K562 (cell line): ENCODE measurements at regions not wholly inside any gene's neighbourhood (a gene's known extent, or its start where the extent isn't known, plus 50 kb on each side); places are given as distances from the start of the nearest gene placed in this dataset.

Experiments
- ATAC-seq: fragments of 200-7000 bp; cut with Tn5 transposase; 3 replicates; pipeline ENCODE4 v1.9.1; 2020; ENCODE audit warnings: moderate library complexity
- BruUV-seq: library from RNA; stranded (reverse); fragments of 400-500 nt; replicated peaks from 2 replicates; lab custom pipeline; 2021; lab: Mats Ljungman, UMichigan
- CTCF ChIA-PET: fragments of 300-600 bp; formaldehyde crosslinking; extraction: SDS; loops from one replicate; lab custom pipeline; 2021; ENCODE audit warnings: low intra/inter-chr PET ratio; lab: Yijun Ruan, JAX
- POLR2A ChIA-PET: fragments of 300-600, 350-650 bp; sonication (Branson Sonifier 250); formaldehyde crosslinking; extraction: SDS; loops from one replicate; lab custom pipeline; 2021; ENCODE audit warnings: antibody characterized with exemption, inconsistent platforms; lab: Yijun Ruan, JAX
- DNase-seq, 4 experiments: peaks; one replicate each; pipeline versions ENCODE4 v3.0.0 to v3.0.0-alpha.2; 2011 to 2018; ENCODE audit warnings: low spot score in 3 of 4, mixed read lengths in 3 of 4; ENCODE audit errors: extremely low read depth in 1 of 4
- FAIRE-seq: peaks from 2 replicates; lab custom pipeline; 2011; peaks lifted over from hg19 to GRCh38; lab: Jason Lieb, UNC
- H2AFZ ChIP-seq: 2 replicates; pipeline ENCODE4 v1.6.0; 2011; ENCODE audit warnings: low read depth, low read length, control low read depth, inconsistent platforms
- H3K27ac ChIP-seq: fragments of 200-600 bp; 3 replicates; pipeline ENCODE4 v1.8.0; 2011; ENCODE audit warnings: low read depth, mild to moderate bottlenecking, control low read depth, inconsistent platforms, low read length, moderate library complexity, mixed read lengths; ENCODE audit errors: extremely low read depth
- H3K27me3 ChIP-seq, 2 experiments: fragments of 300-600 bp in 1 of 2; 2 replicates in 1 of 2; 3 replicates in 1 of 2; pipeline versions ENCODE4 v1.6.0 to v1.8.0; 2011; ENCODE audit warnings: inconsistent platforms in 2 of 2, low read length in 2 of 2, mild to moderate bottlenecking in 1 of 2, mixed read lengths in 1 of 2, moderate library complexity in 1 of 2; ENCODE audit not compliant: control insufficient read depth in 2 of 2, insufficient read depth in 2 of 2
- H3K36me3 ChIP-seq: fragments of 300-600 bp; 3 replicates; pipeline ENCODE4 v1.8.0; 2011; ENCODE audit warnings: mild to moderate bottlenecking, low read length, inconsistent platforms; ENCODE audit not compliant: control insufficient read depth, insufficient read depth
- H3K4me1 ChIP-seq, 2 experiments: fragments of 200-600 bp in 1 of 2; replicated peaks in 1 of 2; 2 replicates in 1 of 2; 3 replicates in 1 of 2; pipeline versions ENCODE4 v1.5.1 to v1.8.0; 2011; ENCODE audit warnings: inconsistent platforms in 2 of 2, low read length in 2 of 2, mild to moderate bottlenecking in 1 of 2, mixed read lengths in 1 of 2, moderate library complexity in 1 of 2; ENCODE audit not compliant: control insufficient read depth in 2 of 2, insufficient read depth in 2 of 2
- H3K4me2 ChIP-seq: 2 replicates; pipeline ENCODE4 v1.6.1; 2011; ENCODE audit warnings: low read length, control low read depth, inconsistent platforms, mixed read lengths; ENCODE audit not compliant: insufficient read depth
- H3K4me3 ChIP-seq: fragments of 200-600 bp; sonication (generic), shearing (Covaris generic); 2 replicates; pipeline ENCODE4 v1.5.1; 2016; ENCODE audit warnings: control low read depth, inconsistent platforms
- H3K79me2 ChIP-seq: fragments of 200-600 bp; 3 replicates; pipeline ENCODE4 v1.8.0; 2011; ENCODE audit warnings: low read length, inconsistent platforms; ENCODE audit not compliant: control insufficient read depth, insufficient read depth
- H3K9ac ChIP-seq, 2 experiments: 2 replicates each; pipeline versions ENCODE4 v1.6.0 to v1.6.1; 2011; ENCODE audit warnings: low read depth in 2 of 2, low read length in 2 of 2, control low read depth in 1 of 2, inconsistent platforms in 1 of 2, mild to moderate bottlenecking in 1 of 2, mixed read lengths in 1 of 2; ENCODE audit not compliant: insufficient read depth in 1 of 2
- H3K9me1 ChIP-seq: one replicate; pipeline ENCODE4 v1.6.0; 2011; ENCODE audit warnings: inconsistent platforms, mild to moderate bottlenecking, low read length, moderate library complexity; ENCODE audit not compliant: control insufficient read depth, insufficient read depth
- H3K9me3 ChIP-seq: replicated peaks from 2 replicates; pipeline ENCODE4 v1.5.1; 2011; ENCODE audit warnings: low read depth, low read length, inconsistent platforms; ENCODE audit not compliant: control insufficient read depth, insufficient read depth
- H4K20me1 ChIP-seq: replicated peaks from 2 replicates; pipeline ENCODE4 v1.6.1; 2011; ENCODE audit warnings: low read length, inconsistent platforms, mixed read lengths; ENCODE audit not compliant: control insufficient read depth, insufficient read depth
- ARNT ChIP-seq, 2 experiments: fragments of 450-650 bp; IDR thresholded peaks; 2 replicates each; pipeline ENCODE4 v1.6.1; 2016; ENCODE audit warnings: mild to moderate bottlenecking in 1 of 2
- CBX5 ChIP-seq: IDR thresholded peaks from 2 replicates; pipeline ENCODE4 v1.6.1; 2014; ENCODE audit warnings: low read depth, borderline replicate concordance
- ELK1 ChIP-seq: sonication (generic); formaldehyde crosslinking; IDR thresholded peaks from 2 replicates; pipeline ENCODE4 v1.8.1; 2022; ENCODE audit warnings: missing genetic modification reagents
- EWSR1 ChIP-seq: fragments of 450-650 bp; IDR thresholded peaks from 2 replicates; pipeline ENCODE4 v1.6.1; 2018; ENCODE audit warnings: borderline replicate concordance, mild to moderate bottlenecking, low read depth, moderate library complexity; ENCODE audit not compliant: partially characterized antibody
- HMBOX1 ChIP-seq: sonication (generic); IDR thresholded peaks from 2 replicates; pipeline ENCODE4 v1.6.1; 2016
- HMG20B ChIP-seq: fragments of 250-450 bp; sonication (Bioruptor Pico); IDR thresholded peaks from 2 replicates; pipeline ENCODE4 v1.5.0; 2021; ENCODE audit warnings: mild to moderate bottlenecking
- HOMEZ ChIP-seq: fragments of 250-450 bp; sonication (Bioruptor Pico); IDR thresholded peaks from 2 replicates; pipeline ENCODE4 v1.4.0; 2020; ENCODE audit warnings: mild to moderate bottlenecking, moderate library complexity
- KAT8 ChIP-seq: fragments of 450-650 bp; IDR thresholded peaks from 2 replicates; pipeline ENCODE4 v1.6.1; 2016; ENCODE audit warnings: low read depth, mild to moderate bottlenecking
- MAFF ChIP-seq: IDR thresholded peaks from 2 replicates; pipeline ENCODE4 v1.6.1; 2012; ENCODE audit warnings: low read length, improper control_type of control experiment
- NBN ChIP-seq: fragments of 450-650 bp; IDR thresholded peaks from 2 replicates; pipeline ENCODE4 v1.6.1; 2016; ENCODE audit warnings: low read depth, mild to moderate bottlenecking
- NRF1 ChIP-seq, 2 experiments: fragments of 450-650 bp; IDR thresholded peaks in 1 of 2; conservative IDR thresholded peaks in 1 of 2; 2 replicates each; pipeline ENCODE4 v1.6.1; 2014; ENCODE audit warnings: mild to moderate bottlenecking in 2 of 2
- RAD51 ChIP-seq: fragments of 450-650 bp; IDR thresholded peaks from 2 replicates; pipeline ENCODE4 v1.7.1; 2016; ENCODE audit warnings: low read depth, mild to moderate bottlenecking, borderline replicate concordance
- RB1 ChIP-seq: fragments of 450-650 bp; IDR thresholded peaks from 2 replicates; pipeline ENCODE4 v1.6.1; 2017; ENCODE audit warnings: low read depth, mild to moderate bottlenecking
- SOX6 ChIP-seq: fragments of 450-650 bp; IDR thresholded peaks from 2 replicates; pipeline ENCODE4 v1.6.1; 2014; ENCODE audit warnings: mild to moderate bottlenecking
- TBL1XR1 ChIP-seq, 2 experiments: IDR thresholded peaks; 2 replicates each; pipeline ENCODE4 v1.6.1; 2012; ENCODE audit warnings: improper control_type of control experiment in 2 of 2, low read length in 2 of 2, mild to moderate bottlenecking in 1 of 2
- ZNF133 ChIP-seq: fragments of 250-450 bp; sonication (Bioruptor Pico); IDR thresholded peaks from 2 replicates; pipeline ENCODE4 v1.4.0; 2020; ENCODE audit warnings: mild to moderate bottlenecking
- ZNF217 ChIP-seq: sonication (generic); formaldehyde crosslinking; IDR thresholded peaks from 2 replicates; pipeline ENCODE4 v1.8.0; 2022; ENCODE audit warnings: mild to moderate bottlenecking, missing genetic modification reagents
- ZNF224 ChIP-seq: sonication (generic); formaldehyde crosslinking; IDR thresholded peaks from 2 replicates; pipeline ENCODE4 v1.8.0; 2022; ENCODE audit warnings: mild to moderate bottlenecking, missing genetic modification reagents
- ZNF511 ChIP-seq: sonication (generic); formaldehyde crosslinking; IDR thresholded peaks from 2 replicates; pipeline ENCODE4 v1.8.0; 2022; ENCODE audit warnings: mild to moderate bottlenecking, missing genetic modification reagents
- ZNF57 ChIP-seq: fragments of 450-650 bp; formaldehyde crosslinking; IDR thresholded peaks from 2 replicates; pipeline ENCODE4 v1.4.0; 2020; ENCODE audit warnings: mild to moderate bottlenecking, moderate library complexity
- ZNF695 ChIP-seq: fragments of 450-650 bp; formaldehyde crosslinking; IDR thresholded peaks from 2 replicates; pipeline ENCODE4 v1.4.0; 2020; ENCODE audit warnings: mild to moderate bottlenecking, moderate library complexity
- ZNF717 ChIP-seq: fragments of 250-450 bp; sonication (Bioruptor Pico); IDR thresholded peaks from 2 replicates; pipeline ENCODE4 v1.5.0; 2021
- WGBS: fragments of 100-300 bp; shearing (Covaris generic); methylation state at CpG from one replicate; pipeline ENCODE4 v1.1.6; 2016; ENCODE audit warnings: low coverage, mixed read lengths; ENCODE audit not compliant: insufficient coverage; ENCODE audit errors: missing lambda C conversion rate; 5-methylcytosine and 5-hydroxymethylcytosine counted together
- in situ Hi-C: fragments of 300-500 bp; cut with MboI; formaldehyde crosslinking; loops from 4 replicates; pipeline ENCODE4 v1.15.0; 2018; ENCODE audit warnings: inconsistent platforms, mixed read lengths
- intact Hi-C: fragments of 100-400 bp; cut with micrococcal nuclease; formaldehyde crosslinking; loops from 2 replicates; pipeline ENCODE4 v1.14.2; 2022

DNA sequence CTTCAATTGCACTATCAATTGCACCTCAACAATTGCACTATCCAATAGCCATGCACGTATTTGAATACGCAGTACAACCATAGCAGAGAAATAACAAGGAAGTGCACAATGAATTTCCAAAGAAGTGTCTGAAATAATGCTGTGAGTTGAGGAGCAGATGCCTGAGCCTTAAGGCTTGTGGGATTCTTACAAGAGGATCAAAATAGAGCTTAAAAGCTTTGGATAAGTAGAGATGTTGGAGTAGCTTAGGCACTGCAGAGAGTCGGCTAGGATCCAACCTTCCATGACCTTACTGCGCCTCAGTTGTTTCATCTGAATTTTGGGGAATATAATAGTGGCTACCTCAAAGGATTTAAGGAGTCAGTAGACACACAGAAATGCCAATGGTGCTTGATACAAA, 196.1 kb upstream of the FLRT2 start (continued):
- TF ChIP-seq ZNF511 (CRISPR knock-in tag) (no peak), ARNT (IDR thresholded peaks at IDR 0.05) (no peak), HMBOX1 (no peak), NBN (no peak), EWSR1 (no peak), RAD51 (no peak), KAT8 (no peak), HMG20B (CRISPR knock-in tag) (no peak), ZNF695 (CRISPR knock-in tag) (no peak)

- Histone ChIP-seq H3K4me2 (no peak overlapping the region), H3K4me3 (no peak overlapping the region), H4K20me1 (no peaks in the 10 kb centered on the region), H3K9me3 (no peaks in the 10 kb centered on the region), H3K27me3 (no peaks in the 10 kb centered on the region), H3K9ac (no peak overlapping the region), H3K27ac (no peak overlapping the region), H3K79me2 (no peaks in the 10 kb centered on the region), H2AFZ (no peak overlapping the region), H3K36me3 (no peaks in the 10 kb centered on the region), H3K9me1 (no peaks in the 10 kb centered on the region), H3K4me1 (no peaks in the 10 kb centered on the region)
- no TSS peak for BruUV-seq
- ATAC-seq (no peak), FAIRE-seq (no peak), DNase-seq (no peak)
- 0% methylated on average over 3 of the region's 3 CpGs for WGBS
- CTCF ChIA-PET: no interaction called here
- intact Hi-C loops: no loop called here
- in situ Hi-C loops: no loop called here
- POLR2A ChIA-PET: no interaction called here
- TF ChIP-seq ZNF695 (CRISPR knock-in tag) (no peak), CBX5 (no peak), RB1 (no peak), SOX6 (no peak), ZNF717 (CRISPR knock-in tag) (no peak), ZNF224 (CRISPR knock-in tag) (no peak), NRF1 (conservative IDR thresholded peaks at IDR 0.05 in 1 of 2, IDR thresholded peaks at IDR 0.05 in 1 of 2) (no peak), ZNF57 (CRISPR knock-in tag) (no peak), ZNF133 (no peak), MAFF (no peak), TBL1XR1 (IDR thresholded peaks at IDR 0.05; ENCODE audit: low read length in 2 of 2) (no peak), ELK1 (no peak), HOMEZ (CRISPR knock-in tag) (no peak), ZNF217 (no peak)
Observed at GRCh38 chr14:85334316-85334715, 195.6 kb upstream of the FLRT2 start.
